ENCODE measurements at regions not wholly inside any gene's neighbourhood (a gene's known extent, or its start where the extent isn't known, plus 50 kb on each side); places are given as distances from the start of the nearest gene placed in this dataset.

- no peak overlapping the region for H4K91ac ChIP-seq (ENCODE audit: low read depth, low read length)
Observed at GRCh38 chr7:19376538-19376937, 231.3 kb upstream of the FERD3L start.

GRCh38 chr7:19375976-19376375, 230.8 kb upstream of the FERD3L start:
- WGBS (ENCODE audit: extremely low coverage, insufficient coverage, insufficient read length), result no CpG with 5 or more reads among the region's 1 CpG
- Histone ChIP-seq H2BK120ac (ENCODE audit: insufficient read depth, low read length, poor library complexity) (no peak overlapping the region), H3K14ac (ENCODE audit: low read length) (no peak overlapping the region), H3K79me2 (ENCODE audit: control insufficient read depth, insufficient read depth, low read length, poor library complexity) (no peaks in the 10 kb centered on the region), H3K4me3 (ENCODE audit: low read depth, low read length) (no peak overlapping the region), H2AK5ac (ENCODE audit: low read length) (no peak overlapping the region), H2BK12ac (ENCODE audit: low read length) (no peak overlapping the region), H3K4ac (ENCODE audit: low read depth, low read length) (no peak overlapping the region), H4K91ac (ENCODE audit: low read depth, low read length) (no peak overlapping the region), H3K4me1 (ENCODE audit: control insufficient read depth in 1 of 2, insufficient read depth in 2 of 2, low read length in 2 of 2) (no peaks in the 10 kb centered on the region), H3K27ac (ENCODE audit: low read depth, low read length) (no peak overlapping the region), H2AFZ (ENCODE audit: insufficient read depth, low read length, poor library complexity) (no peak overlapping the region), H3K36me3 (ENCODE audit: control insufficient read depth in 1 of 2, insufficient read depth in 2 of 2, low read length in 2 of 2) (no peaks in the 10 kb centered on the region), H4K8ac (ENCODE audit: low read depth, low read length) (no peak overlapping the region), H3K23ac (ENCODE audit: low read length) (no peak overlapping the region), H3K79me1 (ENCODE audit: low read length) (no peaks in the 10 kb centered on the region), H4K12ac (ENCODE audit: low read depth, low read length) (no peak overlapping the region), H3K18ac (ENCODE audit: low read length) (no peak overlapping the region), H3K9me3 (ENCODE audit: insufficient read depth, low read depth, low read length) (no peaks in the 10 kb centered on the region), H3K27me3 (ENCODE audit: insufficient read depth, low read length) (no peaks in the 10 kb centered on the region), H3K4me2 (ENCODE audit: low read length) (no peak overlapping the region), H3K9ac (ENCODE audit: low read length) (no peak overlapping the region), H2BK5ac (ENCODE audit: low read depth, low read length, poor library complexity) (no peak overlapping the region)
- DNase-seq, result no peak

More at GRCh38 chr7:19376538-19376937, 231.3 kb upstream of the FERD3L start:
- Histone ChIP-seq H4K12ac (ENCODE audit: low read depth, low read length) (no peak overlapping the region), H2BK12ac (ENCODE audit: low read length) (no peak overlapping the region), H3K79me2 (ENCODE audit: control insufficient read depth, insufficient read depth, low read length, poor library complexity) (no peaks in the 10 kb centered on the region), H3K23ac (ENCODE audit: low read length) (no peak overlapping the region), H3K4me2 (ENCODE audit: low read length) (no peak overlapping the region), H3K79me1 (ENCODE audit: low read length) (no peaks in the 10 kb centered on the region), H2BK5ac (ENCODE audit: low read depth, low read length, poor library complexity) (no peak overlapping the region), H4K8ac (ENCODE audit: low read depth, low read length) (no peak overlapping the region), H3K4ac (ENCODE audit: low read depth, low read length) (no peak overlapping the region), H2AFZ (ENCODE audit: insufficient read depth, low read length, poor library complexity) (no peak overlapping the region), H3K4me1 (ENCODE audit: control insufficient read depth in 1 of 2, insufficient read depth in 2 of 2, low read length in 2 of 2) (no peaks in the 10 kb centered on the region), H3K4me3 (ENCODE audit: low read depth, low read length) (no peak overlapping the region), H2BK120ac (ENCODE audit: insufficient read depth, low read length, poor library complexity) (no peak overlapping the region), H3K9me3 (ENCODE audit: insufficient read depth, low read depth, low read length) (no peaks in the 10 kb centered on the region), H3K9ac (ENCODE audit: low read length) (no peak overlapping the region), H3K27me3 (ENCODE audit: insufficient read depth, low read length) (no peaks in the 10 kb centered on the region), H2AK5ac (ENCODE audit: low read length) (no peak overlapping the region), H3K36me3 (ENCODE audit: control insufficient read depth in 1 of 2, insufficient read depth in 2 of 2, low read length in 2 of 2) (no peaks in the 10 kb centered on the region), H3K27ac (ENCODE audit: low read depth, low read length) (no peak overlapping the region), H3K18ac (ENCODE audit: low read length) (no peak overlapping the region), H3K14ac (ENCODE audit: low read length) (no peak overlapping the region)
- DNase-seq, result no peak
- WGBS (ENCODE audit: extremely low coverage, insufficient coverage, insufficient read length), result no CpG with 5 or more reads among the region's 3 CpGs

GRCh38 chr7:19373334-19373733, 228.1 kb upstream of the FERD3L start:
- H4K12ac ChIP-seq (ENCODE audit: low read depth, low read length), result no peak overlapping the region

GRCh38 chr7:19369806-19370205, 224.6 kb upstream of the FERD3L start:
- Histone ChIP-seq H3K27ac (ENCODE audit: low read depth, low read length) (no peak overlapping the region), H3K9me3 (ENCODE audit: insufficient read depth, low read depth, low read length) (no peaks in the 10 kb centered on the region), H2BK120ac (ENCODE audit: insufficient read depth, low read length, poor library complexity) (no peak overlapping the region), H2AK5ac (ENCODE audit: low read length) (no peak overlapping the region), H3K4ac (ENCODE audit: low read depth, low read length) (no peak overlapping the region), H4K8ac (ENCODE audit: low read depth, low read length) (no peak overlapping the region), H3K79me2 (ENCODE audit: control insufficient read depth, insufficient read depth, low read length, poor library complexity) (no peaks in the 10 kb centered on the region), H4K91ac (ENCODE audit: low read depth, low read length) (no peak overlapping the region), H3K4me2 (ENCODE audit: low read length) (no peak overlapping the region), H3K79me1 (ENCODE audit: low read length) (no peaks in the 10 kb centered on the region), H3K36me3 (ENCODE audit: control insufficient read depth in 1 of 2, insufficient read depth in 2 of 2, low read length in 2 of 2) (no peaks in the 10 kb centered on the region), H2AFZ (ENCODE audit: insufficient read depth, low read length, poor library complexity) (no peak overlapping the region), H4K12ac (ENCODE audit: low read depth, low read length) (no peak overlapping the region), H3K27me3 (ENCODE audit: insufficient read depth, low read length) (no peaks in the 10 kb centered on the region), H3K9ac (ENCODE audit: low read length) (no peak overlapping the region), H3K23ac (ENCODE audit: low read length) (no peak overlapping the region), H3K4me1 (ENCODE audit: control insufficient read depth in 1 of 2, insufficient read depth in 2 of 2, low read length in 2 of 2) (no peaks in the 10 kb centered on the region), H3K18ac (ENCODE audit: low read length) (no peak overlapping the region), H2BK12ac (ENCODE audit: low read length) (no peak overlapping the region), H3K4me3 (ENCODE audit: low read depth, low read length) (no peak overlapping the region), H2BK5ac (ENCODE audit: low read depth, low read length, poor library complexity) (no peak overlapping the region), H3K14ac (ENCODE audit: low read length) (no peak overlapping the region)
- DNase-seq, result no peak
- no CpG with 5 or more reads among the region's 4 CpGs for WGBS (ENCODE audit: extremely low coverage, insufficient coverage, insufficient read length)

More at GRCh38 chr7:19373334-19373733, 228.1 kb upstream of the FERD3L start:
- Histone ChIP-seq H2BK5ac (ENCODE audit: low read depth, low read length, poor library complexity) (no peak overlapping the region), H3K4me2 (ENCODE audit: low read length) (no peak overlapping the region), H3K23ac (ENCODE audit: low read length) (no peak overlapping the region), H3K4me3 (ENCODE audit: low read depth, low read length) (no peak overlapping the region), H3K79me2 (ENCODE audit: control insufficient read depth, insufficient read depth, low read length, poor library complexity) (no peaks in the 10 kb centered on the region), H2BK12ac (ENCODE audit: low read length) (no peak overlapping the region), H3K14ac (ENCODE audit: low read length) (no peak overlapping the region), H4K91ac (ENCODE audit: low read depth, low read length) (no peak overlapping the region), H3K18ac (ENCODE audit: low read length) (no peak overlapping the region), H3K27me3 (ENCODE audit: insufficient read depth, low read length) (no peaks in the 10 kb centered on the region), H2BK120ac (ENCODE audit: insufficient read depth, low read length, poor library complexity) (no peak overlapping the region), H3K9ac (ENCODE audit: low read length) (no peak overlapping the region), H3K4ac (ENCODE audit: low read depth, low read length) (no peak overlapping the region), H2AK5ac (ENCODE audit: low read length) (no peak overlapping the region), H4K8ac (ENCODE audit: low read depth, low read length) (no peak overlapping the region), H2AFZ (ENCODE audit: insufficient read depth, low read length, poor library complexity) (no peak overlapping the region), H3K4me1 (ENCODE audit: control insufficient read depth in 1 of 2, insufficient read depth in 2 of 2, low read length in 2 of 2) (no peaks in the 10 kb centered on the region), H3K9me3 (ENCODE audit: insufficient read depth, low read depth, low read length) (no peaks in the 10 kb centered on the region), H3K27ac (ENCODE audit: low read depth, low read length) (no peak overlapping the region), H3K79me1 (ENCODE audit: low read length) (no peaks in the 10 kb centered on the region), H3K36me3 (ENCODE audit: control insufficient read depth in 1 of 2, insufficient read depth in 2 of 2, low read length in 2 of 2) (no peaks in the 10 kb centered on the region)
- no peak for DNase-seq
- WGBS (ENCODE audit: extremely low coverage, insufficient coverage, insufficient read length), result no CpG with 5 or more reads among the region's 2 CpGs
